CD14-positive monocyte (primary cell): ENCODE measurements at regions not wholly inside any gene's neighbourhood (a gene's known extent, or its start where the extent isn't known, plus 50 kb on each side); places are given as distances from the start of the nearest gene placed in this dataset.

Source experiments
- DNase-seq, 3 donors: peaks; one replicate each; pipeline ENCODE4 v3.0.0-alpha.2; 2011 to 2022
- H2AFZ ChIP-seq: 2 replicates; pipeline ENCODE4 v1.6.0; 2012; ENCODE audit warnings: mild to moderate bottlenecking, low read depth, low read length, inconsistent platforms; ENCODE audit not compliant: insufficient read depth, poor library complexity, severe bottlenecking
- H3K27ac ChIP-seq, 2 donors: 1 replicate in 1 of 2; 2 replicates in 1 of 2; pipeline ENCODE4 v1.5.1; 2012 to 2013; ENCODE audit warnings: low read length in 2 of 2, control low read depth in 1 of 2, inconsistent platforms in 1 of 2, low read depth in 1 of 2, mild to moderate bottlenecking in 1 of 2
- H3K27me3 ChIP-seq, 2 donors: one replicate each; pipeline versions ENCODE4 v1.6.0 to v1.6.1; 2011 to 2013; ENCODE audit warnings: low read length in 2 of 2; ENCODE audit not compliant: control insufficient read depth in 2 of 2, insufficient read depth in 2 of 2
- H3K36me3 ChIP-seq, 2 donors: replicated peaks in 1 of 2; 1 replicate in 1 of 2; 2 replicates in 1 of 2; pipeline versions ENCODE4 v1.5.1 to v1.6.1; 2012 to 2013; ENCODE audit warnings: low read length in 2 of 2, control low read depth in 1 of 2, inconsistent platforms in 1 of 2, mild to moderate bottlenecking in 1 of 2; ENCODE audit not compliant: insufficient read depth in 2 of 2, control insufficient read depth in 1 of 2
- H3K4me1 ChIP-seq, 2 donors: 1 replicate in 1 of 2; 2 replicates in 1 of 2; pipeline versions ENCODE4 v1.5.1 to v1.6.1; 2012 to 2013; ENCODE audit warnings: low read length in 2 of 2, control low read depth in 1 of 2, inconsistent platforms in 1 of 2, mild to moderate bottlenecking in 1 of 2, moderate library complexity in 1 of 2; ENCODE audit not compliant: insufficient read depth in 2 of 2, control insufficient read depth in 1 of 2
- H3K4me2 ChIP-seq: replicated peaks from 2 replicates; pipeline ENCODE3; 2012; ENCODE audit warnings: low read length, moderate library complexity, mild to moderate bottlenecking; ENCODE audit not compliant: poor library complexity, severe bottlenecking; ENCODE audit errors: extremely low read depth
- H3K4me3 ChIP-seq, 3 experiments: fragments of 200-600 bp in 1 of 3; sonication (generic) in 1 of 3; replicated peaks in 1 of 3; 1 replicate in 2 of 3; 2 replicates in 1 of 3; pipeline ENCODE4 v1.5.1; 2011 to 2013; ENCODE audit warnings: low read length in 3 of 3, mild to moderate bottlenecking in 3 of 3, control low read depth in 2 of 3, low read depth in 2 of 3, inconsistent platforms in 1 of 3, moderate library complexity in 1 of 3
- H3K79me2 ChIP-seq: 2 replicates; pipeline ENCODE4 v1.6.0; 2012; ENCODE audit warnings: mild to moderate bottlenecking, control low read depth, inconsistent platforms, low read length, moderate library complexity; ENCODE audit not compliant: insufficient read depth
- H3K9ac ChIP-seq: 2 replicates; pipeline ENCODE4 v1.6.0; 2017; ENCODE audit warnings: low read length, mild to moderate bottlenecking; ENCODE audit not compliant: insufficient read depth, poor library complexity, severe bottlenecking
- H3K9me3 ChIP-seq, 2 donors: replicated peaks in 1 of 2; 1 replicate in 1 of 2; 2 replicates in 1 of 2; pipeline versions ENCODE4 v1.5.1 to v1.6.1; 2012 to 2013; ENCODE audit warnings: low read length in 2 of 2, control low read depth in 1 of 2; ENCODE audit not compliant: control insufficient read depth in 1 of 2, insufficient read depth in 1 of 2
- H4K20me1 ChIP-seq: 2 replicates; pipeline ENCODE4 v1.6.0; 2012; ENCODE audit warnings: mild to moderate bottlenecking, low read length, control low read depth, moderate library complexity; ENCODE audit not compliant: insufficient read depth
- H3K27ac Mint-ChIP-seq, 7 donors: one replicate each; pipeline ENCODE4 v1.8.0; 2020; ENCODE audit warnings: mild to moderate bottlenecking in 7 of 7, mixed read lengths in 7 of 7, moderate library complexity in 6 of 7, inconsistent platforms in 2 of 7
- H3K27me3 Mint-ChIP-seq, 3 donors: one replicate each; pipeline ENCODE4 v1.8.0; 2021 to 2022; ENCODE audit warnings: low read depth in 3 of 3, mild to moderate bottlenecking in 3 of 3, mixed read lengths in 3 of 3, moderate library complexity in 3 of 3, inconsistent platforms in 1 of 3
- H3K36me3 Mint-ChIP-seq, 2 donors: one replicate each; pipeline ENCODE4 v1.8.0; 2020; ENCODE audit warnings: mixed read lengths in 2 of 2, inconsistent platforms in 1 of 2, mild to moderate bottlenecking in 1 of 2
- H3K4me1 Mint-ChIP-seq: one replicate; pipeline ENCODE4 v1.8.0; 2020; ENCODE audit warnings: mild to moderate bottlenecking, mixed read lengths
- H3K4me3 Mint-ChIP-seq, 2 donors: one replicate each; pipeline ENCODE4 v1.8.0; 2020; ENCODE audit warnings: mild to moderate bottlenecking in 2 of 2, mixed read lengths in 2 of 2, moderate library complexity in 1 of 2
- H3K9me3 Mint-ChIP-seq, 7 donors: one replicate each; pipeline ENCODE4 v1.8.0; 2020 to 2022; ENCODE audit warnings: mixed read lengths in 7 of 7, mild to moderate bottlenecking in 6 of 7, moderate library complexity in 6 of 7, inconsistent platforms in 2 of 7
- WGBS: methylation state at CpG from one replicate; pipeline ENCODE4 v1.1.5; 2013; ENCODE audit warnings: missing lambda C conversion rate; ENCODE audit not compliant: insufficient coverage; 5-methylcytosine and 5-hydroxymethylcytosine counted together
- intact Hi-C, 2 donors: fragments of 100-400 bp; cut with micrococcal nuclease; formaldehyde crosslinking; loops; one replicate each; pipeline versions ENCODE4 v1.15.0 to v1.15.1; 2023
- TF ChIP-seq, protein P1 (sequence below): fragments of 200-600 bp; IDR thresholded peaks from one replicate; pipeline ENCODE4 v1.8.0; 2022; ENCODE audit warnings: antibody characterized with exemption, mild to moderate bottlenecking

DNA sequence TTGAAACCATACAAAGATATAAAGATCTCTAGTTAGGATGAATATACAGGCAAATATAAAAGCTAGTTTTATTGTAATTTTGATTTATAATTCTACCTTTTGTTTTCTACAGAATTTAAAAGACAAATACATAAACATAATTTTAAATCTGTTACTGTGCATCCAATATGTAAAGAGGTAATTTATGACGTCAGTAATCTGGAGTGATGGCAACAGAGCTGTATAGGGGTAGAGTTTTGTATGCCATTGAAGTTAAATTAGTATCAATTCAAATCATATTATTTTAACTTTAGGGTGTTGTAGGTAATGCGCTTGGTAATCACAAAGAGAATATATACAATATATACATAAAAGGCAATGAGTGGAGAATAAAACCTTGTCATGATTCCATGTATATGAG is 183.7 kb upstream of the ARHGAP24 start:
- Histone ChIP-seq H3K4me2 (no peak overlapping the region), H3K27ac (no peak overlapping the region), H3K27me3 (no peaks in the 10 kb centered on the region), H3K79me2 (no peaks in the 10 kb centered on the region), H3K9me3 (no peaks in the 10 kb centered on the region), H3K4me3 (no peak overlapping the region), H3K36me3 (no peaks in the 10 kb centered on the region), H2AFZ (no peak overlapping the region), H3K9ac (no peak overlapping the region), H3K4me1 (no peaks in the 10 kb centered on the region), H4K20me1 (no peaks in the 10 kb centered on the region)
- TF ChIP-seq, protein P1, sequence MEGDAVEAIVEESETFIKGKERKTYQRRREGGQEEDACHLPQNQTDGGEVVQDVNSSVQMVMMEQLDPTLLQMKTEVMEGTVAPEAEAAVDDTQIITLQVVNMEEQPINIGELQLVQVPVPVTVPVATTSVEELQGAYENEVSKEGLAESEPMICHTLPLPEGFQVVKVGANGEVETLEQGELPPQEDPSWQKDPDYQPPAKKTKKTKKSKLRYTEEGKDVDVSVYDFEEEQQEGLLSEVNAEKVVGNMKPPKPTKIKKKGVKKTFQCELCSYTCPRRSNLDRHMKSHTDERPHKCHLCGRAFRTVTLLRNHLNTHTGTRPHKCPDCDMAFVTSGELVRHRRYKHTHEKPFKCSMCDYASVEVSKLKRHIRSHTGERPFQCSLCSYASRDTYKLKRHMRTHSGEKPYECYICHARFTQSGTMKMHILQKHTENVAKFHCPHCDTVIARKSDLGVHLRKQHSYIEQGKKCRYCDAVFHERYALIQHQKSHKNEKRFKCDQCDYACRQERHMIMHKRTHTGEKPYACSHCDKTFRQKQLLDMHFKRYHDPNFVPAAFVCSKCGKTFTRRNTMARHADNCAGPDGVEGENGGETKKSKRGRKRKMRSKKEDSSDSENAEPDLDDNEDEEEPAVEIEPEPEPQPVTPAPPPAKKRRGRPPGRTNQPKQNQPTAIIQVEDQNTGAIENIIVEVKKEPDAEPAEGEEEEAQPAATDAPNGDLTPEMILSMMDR: no peak
- no peak for DNase-seq
- Mint-ChIP-seq H3K27ac (no peak overlapping the region), H3K9me3 (peaks cover 0 to 5% (median 1%) of the 10 kb centered on the region in 7 donors), H3K4me1 (no peaks in the 10 kb centered on the region), H3K27me3 (no peaks in the 10 kb centered on the region), H3K4me3 (no peak overlapping the region), H3K36me3 (no peaks in the 10 kb centered on the region)
- intact Hi-C loops: no loop called here
- WGBS: no CpG with 5 or more reads among the region's 2 CpGs

DNA sequence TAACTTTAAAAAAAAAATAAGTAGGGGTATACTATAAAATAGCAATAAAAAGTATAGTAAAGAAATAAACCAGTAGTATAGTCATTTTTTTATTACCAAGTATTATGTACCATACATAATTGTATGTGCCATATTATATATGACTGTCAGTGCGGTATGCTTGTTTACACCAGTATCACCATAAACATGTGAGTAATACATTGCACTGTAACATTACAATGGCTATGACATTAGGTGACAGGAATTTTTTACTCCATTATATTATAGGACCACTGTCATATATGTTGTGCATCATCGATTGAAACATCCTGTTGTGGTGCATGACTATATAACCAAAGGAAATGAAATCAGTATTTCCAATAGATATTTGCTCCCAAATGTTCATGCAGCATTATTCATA is 176.9 kb upstream of the ARHGAP24 start:
- intact Hi-C loops: no loop called here
- H3K27me3 ChIP-seq: no peaks in the 10 kb centered on the region
- no peak overlapping the region for H3K4me2 ChIP-seq
- H3K9me3 ChIP-seq: peaks cover 0 to 9% of the 10 kb centered on the region in 2 donors
- TF ChIP-seq, protein P1: no peak
- no peaks in the 10 kb centered on the region for H3K4me1 ChIP-seq
- no peaks in the 10 kb centered on the region for H3K36me3 ChIP-seq
- Mint-ChIP-seq H3K27me3 (peaks cover 0 to 2% (median 0%) of the 10 kb centered on the region in 3 donors), H3K4me3 (no peak overlapping the region), H3K27ac (no peak overlapping the region), H3K9me3 (peaks cover 0 to 11% (median 1%) of the 10 kb centered on the region in 7 donors), H3K4me1 (no peaks in the 10 kb centered on the region), H3K36me3 (no peaks in the 10 kb centered on the region)
- no peaks in the 10 kb centered on the region for H3K79me2 ChIP-seq
- no peak overlapping the region for H3K4me3 ChIP-seq
- H2AFZ ChIP-seq: no peak overlapping the region
- no peak for DNase-seq
- no peaks in the 10 kb centered on the region for H4K20me1 ChIP-seq
- no peak overlapping the region for H3K9ac ChIP-seq
- no peak overlapping the region for H3K27ac ChIP-seq
- no CpG with 5 or more reads among the region's 2 CpGs for WGBS
